ENCODE measurements at regions not wholly inside any gene's neighbourhood (a gene's known extent, or its start where the extent isn't known, plus 50 kb on each side); places are given as distances from the start of the nearest gene placed in this dataset.

- no peak overlapping the region for H3K9ac ChIP-seq (replicated peaks; ENCODE audit: extremely low read depth, insufficient read depth, low read length)
- BruUV-seq (replicated peaks): no TSS peak
- H3K4me3 ChIP-seq (replicated peaks in 1 of 3; ENCODE audit: insufficient read depth in 1 of 3, low read depth in 1 of 3, low read length in 3 of 3): no peak overlapping the region
- ChIA-PET POLR2A (no interaction called here), CTCF (interaction anchor here (0.6 to 1.8 kb wide), 3 partner anchors 19 to 250 kb away, joined by 3 to 6 read pairs (median 3); no protein-coding TSS in a partner anchor)
- no peaks in the 10 kb centered on the region for H3K9me1 ChIP-seq (replicated peaks; ENCODE audit: control insufficient read depth, extremely low read depth, insufficient read depth, low read length)
- peaks cover 2 to 3% of the 10 kb centered on the region in 2 experiments for H3K27me3 ChIP-seq (ENCODE audit: control insufficient read depth in 2 of 2, insufficient read depth in 2 of 2, low read length in 2 of 2)
- no peak overlapping the region for H2AFZ ChIP-seq (ENCODE audit: low read depth, low read length)
- no peak for FAIRE-seq
- no peaks in the 10 kb centered on the region for H4K20me1 ChIP-seq (replicated peaks; ENCODE audit: control insufficient read depth, extremely low read depth, insufficient read depth, low read length)
- H3K9me3 ChIP-seq (replicated peaks; ENCODE audit: control insufficient read depth, insufficient read depth, low read length): no peaks in the 10 kb centered on the region
- H3K79me2 ChIP-seq (ENCODE audit: control insufficient read depth, insufficient read depth, low read length): no peaks in the 10 kb centered on the region
- H3K4me1 ChIP-seq (ENCODE audit: control insufficient read depth, extremely low read depth, insufficient read depth, low read length): no peaks in the 10 kb centered on the region
- no peak for DNase-seq (ENCODE audit: low read depth, low spot score)
- H3K36me3 ChIP-seq (ENCODE audit: control insufficient read depth in 2 of 2, extremely low read depth in 1 of 2, insufficient read depth in 2 of 2, low read length in 2 of 2): no peaks in the 10 kb centered on the region
- intact Hi-C loops (cut with micrococcal nuclease): loop anchor here (5.0 kb wide), 2 partner anchors 79 to 164 kb away; no protein-coding TSS in a partner anchor
- H3K27ac ChIP-seq (ENCODE audit: insufficient read depth, low read depth, low read length): no peak overlapping the region
- no peak for TF ChIP-seq POLR2A (IDR thresholded peaks at IDR 0.05; ENCODE audit: low read depth, low read length)
- dilution Hi-C loops (cut with MboI; ENCODE audit: extremely low pct_ligation_motif_present, low sequenced_read_pairs): no loop called here
- H3K4me2 ChIP-seq (ENCODE audit: insufficient read depth, low read length): no peak overlapping the region
Measured at GRCh38 chr2:120945832-120946499, 210.3 kb downstream of the GLI2 start.

- H2AFZ ChIP-seq (ENCODE audit: low read depth, low read length): no peak overlapping the region
- intact Hi-C loops (cut with micrococcal nuclease): loop anchor here (5.0 kb wide), 2 partner anchors 80 to 165 kb away; no protein-coding TSS in a partner anchor
- TF ChIP-seq GATA2 (IDR thresholded peaks at IDR 0.05; ENCODE audit: insufficient read depth, insufficient read length, low read depth, low read length) (no peak), FOS (IDR thresholded peaks at IDR 0.05; ENCODE audit: borderline replicate concordance, insufficient read depth, low read length) (no peak), POLR2A (IDR thresholded peaks at IDR 0.05; ENCODE audit: low read depth, low read length) (no peak), CTCF (IDR thresholded peaks at IDR 0.05; ENCODE audit: extremely low read depth in 1 of 2, insufficient read depth in 1 of 2, low read depth in 1 of 2, low read length in 2 of 2) (no peak), MYC (IDR thresholded peaks at IDR 0.05; ENCODE audit: low read depth, low read length) (no peak), JUN (IDR thresholded peaks at IDR 0.05; ENCODE audit: borderline replicate concordance, insufficient read depth, insufficient read length, low read depth) (no peak), MAX (IDR thresholded peaks at IDR 0.05; ENCODE audit: insufficient read depth, insufficient read length) (no peak), POLR2AphosphoS5 (IDR thresholded peaks at IDR 0.05; ENCODE audit: insufficient read depth, low read depth, low read length) (no peak), EZH2 (IDR thresholded peaks at IDR 0.05; ENCODE audit: borderline replicate concordance, low read depth, low read length, severe bottlenecking) (no peak)
- peaks cover 2% of the 10 kb centered on the region in 2 experiments for H3K27me3 ChIP-seq (ENCODE audit: control insufficient read depth in 2 of 2, insufficient read depth in 2 of 2, low read length in 2 of 2)
- H3K4me3 ChIP-seq (replicated peaks in 1 of 3; ENCODE audit: insufficient read depth in 1 of 3, low read depth in 1 of 3, low read length in 3 of 3): no peak overlapping the region
- no peak for FAIRE-seq
- POLR2A ChIA-PET: no interaction called here
- H3K36me3 ChIP-seq (ENCODE audit: control insufficient read depth in 2 of 2, extremely low read depth in 1 of 2, insufficient read depth in 2 of 2, low read length in 2 of 2): no peaks in the 10 kb centered on the region
- H3K4me2 ChIP-seq (ENCODE audit: insufficient read depth, low read length): no peak overlapping the region
- H3K4me1 ChIP-seq (ENCODE audit: control insufficient read depth, extremely low read depth, insufficient read depth, low read length): no peaks in the 10 kb centered on the region
- H3K9me3 ChIP-seq (replicated peaks; ENCODE audit: control insufficient read depth, insufficient read depth, low read length): no peaks in the 10 kb centered on the region
- BruUV-seq (replicated peaks): no TSS peak
- CTCF ChIA-PET: interaction anchor here (1.0 to 4.0 kb wide), 4 partner anchors 15 to 252 kb away, joined by 3 to 25 read pairs (median 4); no protein-coding TSS in a partner anchor
- H3K79me2 ChIP-seq (ENCODE audit: control insufficient read depth, insufficient read depth, low read length): no peaks in the 10 kb centered on the region
- dilution Hi-C loops (cut with MboI; ENCODE audit: extremely low pct_ligation_motif_present, low sequenced_read_pairs): no loop called here
- no peak overlapping the region for H3K27ac ChIP-seq (ENCODE audit: insufficient read depth, low read depth, low read length)
- DNase-seq (ENCODE audit: low read depth, low spot score): no peak
- H4K20me1 ChIP-seq (replicated peaks; ENCODE audit: control insufficient read depth, extremely low read depth, insufficient read depth, low read length): no peaks in the 10 kb centered on the region
- no peak overlapping the region for H3K9ac ChIP-seq (replicated peaks; ENCODE audit: extremely low read depth, insufficient read depth, low read length)
- H3K9me1 ChIP-seq (replicated peaks; ENCODE audit: control insufficient read depth, extremely low read depth, insufficient read depth, low read length): no peaks in the 10 kb centered on the region
Measured at GRCh38 chr2:120947327-120947726, 211.7 kb downstream of the GLI2 start.
